Cardiac muscle cell (in vitro differentiated cells and primary cell): ENCODE measurements at regions not wholly inside any gene's neighbourhood (a gene's known extent, or its start where the extent isn't known, plus 50 kb on each side); places are given as distances from the start of the nearest gene placed in this dataset.

Experiments
- DNase-seq, 2 donors: peaks; one replicate each; pipeline versions ENCODE4 v3.0.0 to v3.0.0-alpha.2; 2010 to 2017; ENCODE audit warnings: low read depth in 1 of 2, low spot score in 1 of 2
- H3K27ac ChIP-seq: fragments of 200-600 bp; sonication (generic); 2 replicates; pipeline ENCODE4 v1.5.1; 2016
- H3K27me3 ChIP-seq: fragments of 200-600 bp; sonication (generic); 2 replicates; pipeline ENCODE4 v1.6.0; 2016; ENCODE audit warnings: control low read depth
- H3K36me3 ChIP-seq: fragments of 200-600 bp; sonication (generic); 2 replicates; pipeline ENCODE4 v1.5.1; 2016; ENCODE audit warnings: control low read depth
- H3K4me1 ChIP-seq: fragments of 200-600 bp; sonication (generic); 2 replicates; pipeline ENCODE4 v1.8.1; 2017; ENCODE audit warnings: low read depth, mild to moderate bottlenecking, mixed run types
- H3K4me3 ChIP-seq: fragments of 200-600 bp; sonication (generic); 2 replicates; pipeline ENCODE4 v1.5.1; 2016; ENCODE audit warnings: mild to moderate bottlenecking
- H3K9me3 ChIP-seq: fragments of 200-600 bp; sonication (generic); 2 replicates; pipeline ENCODE4 v1.5.1; 2017; ENCODE audit warnings: low read depth, mild to moderate bottlenecking, control low read depth
- CTCF ChIP-seq: IDR thresholded peaks from 2 replicates; pipeline ENCODE4 v1.5.1; 2012; ENCODE audit warnings: low read depth, mild to moderate bottlenecking, low read length

- Histone ChIP-seq H3K9me3 (no peaks in the 10 kb centered on the region), H3K27me3 (no peaks in the 10 kb centered on the region), H3K27ac (peak overlapping the region; percentile 93), H3K4me1 (peaks cover 31% of the 10 kb centered on the region), H3K4me3 (no peak overlapping the region), H3K36me3 (no peaks in the 10 kb centered on the region)
- no peak for DNase-seq
- no peak for TF ChIP-seq CTCF
Observed at GRCh38 chr10:28881171-28881882, 204.0 kb downstream of the BAMBI start.

DNA sequence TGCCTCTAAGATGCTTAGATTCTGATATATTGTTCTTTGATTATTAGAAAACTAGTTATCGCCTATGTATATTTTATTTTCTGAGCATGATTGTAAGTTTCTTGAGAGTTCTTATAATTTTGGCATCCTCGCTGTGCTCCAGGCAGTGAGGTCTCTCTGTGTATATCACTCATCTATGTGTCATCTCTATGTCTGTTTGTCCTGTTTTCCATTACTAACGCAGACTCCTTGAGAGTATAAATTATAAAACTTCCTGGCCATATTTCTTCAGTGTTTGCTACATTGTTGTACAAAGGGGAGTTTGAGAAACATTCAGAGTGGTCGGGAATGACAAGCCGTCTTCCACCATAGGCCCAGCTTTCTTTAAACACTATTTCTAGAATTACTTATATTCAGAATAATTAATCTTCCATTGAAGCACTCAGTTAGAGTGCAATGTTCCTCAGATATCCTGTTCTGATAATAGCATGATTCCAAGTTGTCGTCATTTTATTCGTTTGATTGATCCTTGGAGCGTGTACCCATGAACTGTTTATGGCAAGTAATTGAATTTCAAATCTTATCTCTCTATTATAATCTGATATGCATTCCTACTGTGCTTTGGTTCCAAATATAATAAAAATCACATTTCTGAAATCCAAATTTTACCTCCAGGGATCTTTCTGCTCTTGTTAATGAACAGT lies 206.6 kb downstream of the BAMBI start:
- Histone ChIP-seq H3K4me3 (no peak overlapping the region), H3K27me3 (no peaks in the 10 kb centered on the region), H3K36me3 (no peaks in the 10 kb centered on the region), H3K4me1 (peaks cover 21% of the 10 kb centered on the region), H3K27ac (no peak overlapping the region), H3K9me3 (no peaks in the 10 kb centered on the region)
- no peak for DNase-seq
- TF ChIP-seq CTCF, result no peak

DNA sequence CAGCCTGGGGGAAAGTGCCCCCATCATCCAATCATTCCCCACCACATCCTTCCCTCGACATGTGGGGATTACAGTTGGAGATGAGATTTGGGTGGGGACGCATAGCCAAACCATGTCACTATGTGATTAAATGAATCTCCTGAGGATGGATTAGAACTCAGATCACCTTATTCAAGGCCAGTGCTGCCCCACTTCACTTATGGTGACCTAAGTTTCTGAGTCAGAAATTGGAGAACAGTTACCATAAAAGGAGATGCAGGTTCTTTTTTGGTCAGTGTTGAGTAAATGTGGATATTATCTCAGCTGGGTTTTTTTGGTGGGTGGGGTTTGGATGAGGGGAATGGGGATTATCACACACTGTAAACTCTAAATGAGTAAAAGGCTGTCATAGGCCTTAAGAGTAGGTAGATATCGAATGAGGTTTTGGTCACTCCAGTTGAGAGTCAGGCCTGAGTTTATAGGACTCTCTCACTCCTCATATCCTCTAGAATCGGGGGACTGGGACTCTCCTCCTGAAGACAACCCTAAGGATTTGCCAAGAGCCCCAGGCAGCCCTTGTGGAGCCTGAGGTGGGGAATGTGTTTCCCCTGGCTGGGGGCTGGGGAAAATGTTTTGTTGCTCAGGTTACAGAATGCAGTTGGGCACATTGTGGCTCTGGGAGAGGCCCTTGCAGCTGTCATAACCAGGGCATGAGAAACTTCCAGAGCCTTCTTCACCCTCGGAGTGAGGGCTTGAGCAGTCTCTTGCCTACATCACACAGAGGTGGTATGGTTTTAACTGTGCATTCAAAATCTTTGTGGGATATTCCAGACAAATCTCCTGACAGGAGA lies 213.0 kb downstream of the BAMBI start:
- Histone ChIP-seq H3K4me3 (no peak overlapping the region), H3K36me3 (no peaks in the 10 kb centered on the region), H3K27ac (no peak overlapping the region), H3K4me1 (peaks cover 9% of the 10 kb centered on the region), H3K9me3 (no peaks in the 10 kb centered on the region), H3K27me3 (no peaks in the 10 kb centered on the region)
- no peak for DNase-seq
- TF ChIP-seq CTCF, result no peak

- no peak overlapping the region for H3K27ac ChIP-seq
- no peak overlapping the region for H3K4me3 ChIP-seq
- TF ChIP-seq CTCF, result no peak
- no peaks in the 10 kb centered on the region for H3K9me3 ChIP-seq
- H3K27me3 ChIP-seq, result no peaks in the 10 kb centered on the region
- H3K36me3 ChIP-seq, result no peaks in the 10 kb centered on the region
- H3K4me1 ChIP-seq, result peaks cover 9% of the 10 kb centered on the region
- DNase-seq, result no peak
Observed at GRCh38 chr10:28891058-28891713, 213.9 kb downstream of the BAMBI start.

- no peak for TF ChIP-seq CTCF
- Histone ChIP-seq H3K9me3 (no peaks in the 10 kb centered on the region), H3K4me3 (no peak overlapping the region), H3K27me3 (no peaks in the 10 kb centered on the region), H3K27ac (no peak overlapping the region), H3K36me3 (no peaks in the 10 kb centered on the region), H3K4me1 (peaks cover 9% of the 10 kb centered on the region)
- peak in 1 of 2 donors; percentile 65 for DNase-seq
Observed at GRCh38 chr10:28892818-28893547, 215.7 kb downstream of the BAMBI start.
